ENCODE measurements at regions not wholly inside any gene's neighbourhood (a gene's known extent, or its start where the extent isn't known, plus 50 kb on each side); places are given as distances from the start of the nearest gene placed in this dataset.

DNA sequence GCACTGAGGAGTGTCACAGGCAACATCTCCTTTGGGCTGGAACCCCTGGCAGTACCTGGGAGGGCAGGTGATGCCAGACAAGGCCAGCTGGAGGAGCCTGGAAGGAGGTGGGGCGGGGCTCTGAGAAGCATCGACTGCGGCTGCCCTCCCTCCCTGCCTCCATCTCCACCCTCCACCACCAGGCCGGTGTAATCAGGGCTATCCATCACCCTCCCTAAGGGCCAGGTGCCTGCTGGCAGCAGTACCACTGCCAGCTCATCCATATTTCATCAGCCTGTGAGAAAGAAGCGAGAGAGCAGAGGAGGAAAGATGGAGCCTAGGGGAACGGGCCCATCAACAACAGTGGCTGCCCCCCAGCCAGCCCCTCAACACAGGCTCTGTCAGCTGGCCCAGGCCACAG lies 51.4 kb upstream of the RASD2 start:
- Histone ChIP-seq H3K4me1 (no peaks in the 10 kb centered on the region), H3K36me3 (no peaks in the 10 kb centered on the region), H3K27ac (no peak overlapping the region), H3K9me3 (no peaks in the 10 kb centered on the region), H3K27me3 (no peaks in the 10 kb centered on the region), H3K4me3 (no peak overlapping the region)
- intact Hi-C loops (cut with DNase I): no loop called here
- DNase-seq (no peak), ATAC-seq (no peak)
- TF ChIP-seq CTCF (IDR thresholded peaks at IDR 0.05): no peak
